ENCODE measurements at regions not wholly inside any gene's neighbourhood (a gene's known extent, or its start where the extent isn't known, plus 50 kb on each side); places are given as distances from the start of the nearest gene placed in this dataset.

GRCh38 chr17:34845296-34845695, 116.0 kb downstream of the CCT6B start:
- H3K9me3 ChIP-seq (ENCODE audit: control insufficient read depth in 2 of 2, low read length in 2 of 2), result no peaks in the 10 kb centered on the region
- H3K4me3 Mint-ChIP-seq, result peak overlapping the region in 1 of 4 donors; percentile 30
- ATAC-seq (ENCODE audit: low read depth in 2 of 2) (no peak), DNase-seq (no peak)
- peaks cover 0 to 2% (median 0%) of the 10 kb centered on the region in 7 donors for H3K9me3 Mint-ChIP-seq
- no peaks in the 10 kb centered on the region for H3K27me3 Mint-ChIP-seq
- no peaks in the 10 kb centered on the region for H3K27me3 ChIP-seq (ENCODE audit: control insufficient read depth, insufficient read depth, low read length)
- no peaks in the 10 kb centered on the region for H3K36me3 Mint-ChIP-seq
- peak overlapping the region in 2 of 3 donors; percentile 41 to 48 for H3K27ac Mint-ChIP-seq
- H3K27ac ChIP-seq (ENCODE audit: insufficient read depth, low read length, poor library complexity, severe bottlenecking), result no peak overlapping the region
- peaks cover 0 to 21% (median 14%) of the 10 kb centered on the region in 4 donors for H3K4me1 Mint-ChIP-seq
- H3K4me1 ChIP-seq (ENCODE audit: control insufficient read depth, insufficient read depth, low read length, poor library complexity, severe bottlenecking), result peaks cover 46% of the 10 kb centered on the region
- H3K36me3 ChIP-seq (ENCODE audit: control insufficient read depth, insufficient read depth, low read length), result no peaks in the 10 kb centered on the region
- H3K4me3 ChIP-seq (ENCODE audit: low read depth, low read length), result no peak overlapping the region

- peaks cover 0 to 18% (median 12%) of the 10 kb centered on the region in 4 donors for H3K4me1 Mint-ChIP-seq
- Histone ChIP-seq H3K4me1 (ENCODE audit: control insufficient read depth, insufficient read depth, low read length, poor library complexity, severe bottlenecking) (peaks cover 49% of the 10 kb centered on the region), H3K27me3 (ENCODE audit: control insufficient read depth, insufficient read depth, low read length) (no peaks in the 10 kb centered on the region), H3K27ac (ENCODE audit: insufficient read depth, low read length, poor library complexity, severe bottlenecking) (peak overlapping the region; percentile 17), H3K4me3 (ENCODE audit: low read depth, low read length) (peak overlapping the region; percentile 53), H3K9me3 (ENCODE audit: control insufficient read depth in 2 of 2, low read length in 2 of 2) (no peaks in the 10 kb centered on the region), H3K36me3 (ENCODE audit: control insufficient read depth, insufficient read depth, low read length) (no peaks in the 10 kb centered on the region)
- DNase-seq (peak in 2 of 3 donors; percentile 12 to 31), ATAC-seq (ENCODE audit: low read depth in 2 of 2) (peak in 1 of 2 donors; percentile 38)
- no peak overlapping the region for H3K4me3 Mint-ChIP-seq
- no peaks in the 10 kb centered on the region for H3K27me3 Mint-ChIP-seq
- peaks cover 0 to 2% (median 0%) of the 10 kb centered on the region in 7 donors for H3K9me3 Mint-ChIP-seq
- no peaks in the 10 kb centered on the region for H3K36me3 Mint-ChIP-seq
- H3K27ac Mint-ChIP-seq, result no peak overlapping the region
These were observed 117.6 kb downstream of the CCT6B start for GRCh38 chr17:34843682-34844081.

GRCh38 chr17:34842235-34842634, 119.0 kb downstream of the CCT6B start:
- peak overlapping the region in 2 of 4 donors; percentile 15 to 74 for H3K4me3 Mint-ChIP-seq
- H3K36me3 Mint-ChIP-seq, result no peaks in the 10 kb centered on the region
- Histone ChIP-seq H3K4me3 (ENCODE audit: low read depth, low read length) (no peak overlapping the region), H3K9me3 (ENCODE audit: control insufficient read depth in 2 of 2, low read length in 2 of 2) (no peaks in the 10 kb centered on the region), H3K36me3 (ENCODE audit: control insufficient read depth, insufficient read depth, low read length) (no peaks in the 10 kb centered on the region), H3K27ac (ENCODE audit: insufficient read depth, low read length, poor library complexity, severe bottlenecking) (no peak overlapping the region), H3K4me1 (ENCODE audit: control insufficient read depth, insufficient read depth, low read length, poor library complexity, severe bottlenecking) (peaks cover 49% of the 10 kb centered on the region), H3K27me3 (ENCODE audit: control insufficient read depth, insufficient read depth, low read length) (no peaks in the 10 kb centered on the region)
- H3K9me3 Mint-ChIP-seq, result peaks cover 0 to 2% (median 0%) of the 10 kb centered on the region in 7 donors
- ATAC-seq (ENCODE audit: low read depth in 2 of 2) (no peak), DNase-seq (no peak)
- peaks cover 0 to 16% (median 6%) of the 10 kb centered on the region in 4 donors for H3K4me1 Mint-ChIP-seq
- H3K27me3 Mint-ChIP-seq, result no peaks in the 10 kb centered on the region
- H3K27ac Mint-ChIP-seq, result peak overlapping the region in 1 of 3 donors; percentile 95

- H3K4me1 ChIP-seq (ENCODE audit: control insufficient read depth, insufficient read depth, low read length, poor library complexity, severe bottlenecking), result peaks cover 49% of the 10 kb centered on the region
- Mint-ChIP-seq H3K27me3 (no peaks in the 10 kb centered on the region), H3K27ac (peak overlapping the region in 2 of 3 donors; percentile 5 to 94), H3K9me3 (peaks cover 0 to 2% (median 0%) of the 10 kb centered on the region in 7 donors), H3K4me3 (peak overlapping the region in 3 of 4 donors; percentile 55 to 88 (median 71)), H3K36me3 (no peaks in the 10 kb centered on the region), H3K4me1 (peaks cover 0 to 16% (median 6%) of the 10 kb centered on the region in 4 donors)
- H3K27ac ChIP-seq (ENCODE audit: insufficient read depth, low read length, poor library complexity, severe bottlenecking), result peak overlapping the region; percentile 47
- no peaks in the 10 kb centered on the region for H3K36me3 ChIP-seq (ENCODE audit: control insufficient read depth, insufficient read depth, low read length)
- ATAC-seq (ENCODE audit: low read depth in 2 of 2) (no peak), DNase-seq (no peak)
- H3K9me3 ChIP-seq (ENCODE audit: control insufficient read depth in 2 of 2, low read length in 2 of 2), result no peaks in the 10 kb centered on the region
- H3K27me3 ChIP-seq (ENCODE audit: control insufficient read depth, insufficient read depth, low read length), result no peaks in the 10 kb centered on the region
- H3K4me3 ChIP-seq (ENCODE audit: low read depth, low read length), result no peak overlapping the region
These were observed 119.8 kb downstream of the CCT6B start for GRCh38 chr17:34841467-34841866.

GRCh38 chr17:34840750-34841149, 120.5 kb downstream of the CCT6B start:
- H3K27ac ChIP-seq (ENCODE audit: insufficient read depth, low read length, poor library complexity, severe bottlenecking), result peak overlapping the region; percentile 47
- Mint-ChIP-seq H3K4me3 (peak overlapping the region in 3 of 4 donors; percentile 22 to 71 (median 43)), H3K27ac (peak overlapping the region in 2 of 3 donors; percentile 16 to 94), H3K36me3 (no peaks in the 10 kb centered on the region), H3K9me3 (peaks cover 0 to 2% (median 0%) of the 10 kb centered on the region in 7 donors), H3K4me1 (peaks cover 0 to 16% (median 6%) of the 10 kb centered on the region in 4 donors), H3K27me3 (no peaks in the 10 kb centered on the region)
- no peaks in the 10 kb centered on the region for H3K27me3 ChIP-seq (ENCODE audit: control insufficient read depth, insufficient read depth, low read length)
- no peaks in the 10 kb centered on the region for H3K9me3 ChIP-seq (ENCODE audit: control insufficient read depth in 2 of 2, low read length in 2 of 2)
- DNase-seq, result peak in 2 of 3 donors; percentile 56 to 63
- peaks cover 49% of the 10 kb centered on the region for H3K4me1 ChIP-seq (ENCODE audit: control insufficient read depth, insufficient read depth, low read length, poor library complexity, severe bottlenecking)
- ATAC-seq (ENCODE audit: low read depth in 2 of 2), result peak; percentile 73 to 75
- no peaks in the 10 kb centered on the region for H3K36me3 ChIP-seq (ENCODE audit: control insufficient read depth, insufficient read depth, low read length)
- H3K4me3 ChIP-seq (ENCODE audit: low read depth, low read length), result no peak overlapping the region

- Histone ChIP-seq H3K4me1 (ENCODE audit: control insufficient read depth, insufficient read depth, low read length, poor library complexity, severe bottlenecking) (peaks cover 30% of the 10 kb centered on the region), H3K4me3 (ENCODE audit: low read depth, low read length) (no peak overlapping the region), H3K27me3 (ENCODE audit: control insufficient read depth, insufficient read depth, low read length) (no peaks in the 10 kb centered on the region), H3K9me3 (ENCODE audit: control insufficient read depth in 2 of 2, low read length in 2 of 2) (no peaks in the 10 kb centered on the region), H3K27ac (ENCODE audit: insufficient read depth, low read length, poor library complexity, severe bottlenecking) (no peak overlapping the region), H3K36me3 (ENCODE audit: control insufficient read depth, insufficient read depth, low read length) (no peaks in the 10 kb centered on the region)
- Mint-ChIP-seq H3K27me3 (no peaks in the 10 kb centered on the region), H3K4me1 (peaks cover 0 to 17% (median 10%) of the 10 kb centered on the region in 4 donors), H3K9me3 (peaks cover 0 to 2% (median 0%) of the 10 kb centered on the region in 7 donors), H3K4me3 (no peak overlapping the region), H3K27ac (no peak overlapping the region), H3K36me3 (no peaks in the 10 kb centered on the region)
- no peak for DNase-seq
- no peak for ATAC-seq (ENCODE audit: low read depth in 2 of 2)
These were observed 123.3 kb downstream of the CCT6B start for GRCh38 chr17:34837876-34838478.

GRCh38 chr17:34832376-34832775, 128.9 kb downstream of the CCT6B start:
- no peak for DNase-seq
- Mint-ChIP-seq H3K4me3 (no peak overlapping the region), H3K9me3 (no peaks in the 10 kb centered on the region), H3K27ac (no peak overlapping the region), H3K36me3 (no peaks in the 10 kb centered on the region), H3K27me3 (peaks cover 10% of the 10 kb centered on the region), H3K4me1 (peaks cover 0 to 13% (median 6%) of the 10 kb centered on the region in 4 donors)
- no peak for ATAC-seq (ENCODE audit: low read depth in 2 of 2)
- H3K27ac ChIP-seq (ENCODE audit: insufficient read depth, low read length, poor library complexity, severe bottlenecking), result no peak overlapping the region
- no peaks in the 10 kb centered on the region for H3K36me3 ChIP-seq (ENCODE audit: control insufficient read depth, insufficient read depth, low read length)
- H3K4me1 ChIP-seq (ENCODE audit: control insufficient read depth, insufficient read depth, low read length, poor library complexity, severe bottlenecking), result no peaks in the 10 kb centered on the region
- H3K9me3 ChIP-seq (ENCODE audit: control insufficient read depth in 2 of 2, low read length in 2 of 2), result no peaks in the 10 kb centered on the region
- no peaks in the 10 kb centered on the region for H3K27me3 ChIP-seq (ENCODE audit: control insufficient read depth, insufficient read depth, low read length)
- H3K4me3 ChIP-seq (ENCODE audit: low read depth, low read length), result no peak overlapping the region

GRCh38 chr17:34827008-34827407, 134.3 kb downstream of the CCT6B start:
- Mint-ChIP-seq H3K9me3 (no peaks in the 10 kb centered on the region), H3K27ac (peak overlapping the region in 1 of 3 donors; percentile 3), H3K36me3 (no peaks in the 10 kb centered on the region), H3K4me1 (peaks cover 0 to 9% (median 2%) of the 10 kb centered on the region in 4 donors), H3K27me3 (peaks cover 15% of the 10 kb centered on the region), H3K4me3 (no peak overlapping the region)
- H3K27me3 ChIP-seq (ENCODE audit: control insufficient read depth, insufficient read depth, low read length), result no peaks in the 10 kb centered on the region
- no peak overlapping the region for H3K4me3 ChIP-seq (ENCODE audit: low read depth, low read length)
- ATAC-seq (ENCODE audit: low read depth in 2 of 2) (no peak), DNase-seq (no peak)
- no peaks in the 10 kb centered on the region for H3K36me3 ChIP-seq (ENCODE audit: control insufficient read depth, insufficient read depth, low read length)
- no peak overlapping the region for H3K27ac ChIP-seq (ENCODE audit: insufficient read depth, low read length, poor library complexity, severe bottlenecking)
- no peaks in the 10 kb centered on the region for H3K9me3 ChIP-seq (ENCODE audit: control insufficient read depth in 2 of 2, low read length in 2 of 2)
- no peaks in the 10 kb centered on the region for H3K4me1 ChIP-seq (ENCODE audit: control insufficient read depth, insufficient read depth, low read length, poor library complexity, severe bottlenecking)

All from CD4-positive, CD25-positive, alpha-beta regulatory T cell (primary cell).